HEK293T (cell line): ENCODE measurements at regions not wholly inside any gene's neighbourhood (a gene's known extent, or its start where the extent isn't known, plus 50 kb on each side); places are given as distances from the start of the nearest gene placed in this dataset.

ENCODE experiments used
- CTCF ChIA-PET: fragments of 350-600 bp; formaldehyde crosslinking; extraction: SDS; loops from one replicate; lab custom pipeline; 2021; ENCODE audit warnings: antibody characterized with exemption, inconsistent platforms; lab: Yijun Ruan, JAX
- POLR2A ChIA-PET: fragments of 350-600 bp; formaldehyde crosslinking; extraction: SDS; loops from one replicate; lab custom pipeline; 2020; ENCODE audit warnings: antibody characterized with exemption, inconsistent platforms; lab: Yijun Ruan, JAX
- DNase-seq: peaks from one replicate; pipeline ENCODE4 v3.0.0; 2012; ENCODE audit warnings: mixed read lengths; ENCODE audit errors: extremely low spot score
- ARNT ChIP-seq: fragments of 450-650 bp; IDR thresholded peaks from 2 replicates; pipeline ENCODE4 v1.6.1; 2017; ENCODE audit warnings: mild to moderate bottlenecking
- BHLHE40 ChIP-seq: fragments of 450-650 bp; IDR thresholded peaks from 2 replicates; pipeline ENCODE4 v1.6.1; 2016; ENCODE audit warnings: mild to moderate bottlenecking, moderate library complexity, borderline replicate concordance
- CTBP1 ChIP-seq: fragments of 450-650 bp; IDR thresholded peaks from 2 replicates; pipeline ENCODE4 v1.6.1; 2016; ENCODE audit warnings: borderline replicate concordance
- ELF4 ChIP-seq: fragments of 450-650 bp; IDR thresholded peaks from 2 replicates; pipeline ENCODE4 v1.6.1; 2017; ENCODE audit warnings: antibody characterized with exemption
- FOXA1 ChIP-seq: fragments of 450-650 bp; IDR thresholded peaks from 2 replicates; pipeline ENCODE4 v1.6.1; 2016; ENCODE audit warnings: mild to moderate bottlenecking
- FOXK2 ChIP-seq: fragments of 450-650 bp; IDR thresholded peaks from 2 replicates; pipeline ENCODE4 v1.6.1; 2016; ENCODE audit warnings: mild to moderate bottlenecking
- FOXM1 ChIP-seq: fragments of 450-650 bp; IDR thresholded peaks from 2 replicates; pipeline ENCODE4 v1.6.1; 2017; ENCODE audit warnings: mild to moderate bottlenecking, borderline replicate concordance
- HDGF ChIP-seq: fragments of 450-650 bp; IDR thresholded peaks from 2 replicates; pipeline ENCODE4 v1.6.1; 2017; ENCODE audit warnings: antibody characterized with exemption, borderline replicate concordance
- L3MBTL2 ChIP-seq: fragments of 450-650 bp; conservative IDR thresholded peaks from 2 replicates; pipeline ENCODE4 v1.6.1; 2016; ENCODE audit warnings: mild to moderate bottlenecking
- LEF1 ChIP-seq: fragments of 450-650 bp; IDR thresholded peaks from 2 replicates; pipeline ENCODE4 v1.6.1; 2017; ENCODE audit warnings: mild to moderate bottlenecking, borderline replicate concordance
- NFRKB ChIP-seq: fragments of 450-650 bp; IDR thresholded peaks from 2 replicates; pipeline ENCODE4 v1.6.1; 2016; ENCODE audit warnings: mild to moderate bottlenecking, moderate library complexity
- PKNOX1 ChIP-seq: fragments of 450-650 bp; IDR thresholded peaks from 2 replicates; pipeline ENCODE4 v1.6.1; 2016
- SP1 ChIP-seq: fragments of 450-650 bp; IDR thresholded peaks from 2 replicates; pipeline ENCODE4 v1.6.1; 2017
- SUZ12 ChIP-seq: fragments of 450-650 bp; IDR thresholded peaks from 2 replicates; pipeline ENCODE4 v1.6.1; 2016; ENCODE audit warnings: mild to moderate bottlenecking
- TARDBP ChIP-seq: fragments of 450-650 bp; IDR thresholded peaks from 2 replicates; pipeline ENCODE4 v1.6.1; 2016
- ZNF384 ChIP-seq: fragments of 450-650 bp; IDR thresholded peaks from 2 replicates; pipeline ENCODE4 v1.6.1; 2016

GRCh38 chr12:93146263-93146939 is 217.3 kb upstream of the EEA1 start:
- POLR2A ChIA-PET: no interaction called here

GRCh38 chr12:93146970-93147369 is 217.9 kb upstream of the EEA1 start:
- ChIA-PET CTCF (interaction anchor here (1.0 kb wide), 1 partner anchor 9 kb away, joined by 3 read pairs; no protein-coding TSS in a partner anchor), POLR2A (no interaction called here)
- no peak for DNase-seq
- no peak for TF ChIP-seq FOXK2
- no peak for TF ChIP-seq NFRKB
- no peak for TF ChIP-seq ZNF384
- peak; percentile 84 for TF ChIP-seq PKNOX1

More at GRCh38 chr12:93146263-93146939, 217.3 kb upstream of the EEA1 start:
- CTCF ChIA-PET: interaction anchor here (1.0 kb wide), 1 partner anchor 9 kb away, joined by 3 read pairs; no protein-coding TSS in a partner anchor
- no peak for DNase-seq
- TF ChIP-seq BHLHE40 (no peak), FOXA1 (no peak), SP1 (no peak), FOXK2 (no peak), TARDBP (no peak), FOXM1 (no peak)

GRCh38 chr12:93148412-93148811 is 219.3 kb upstream of the EEA1 start:
- CTCF ChIA-PET: no interaction called here
- POLR2A ChIA-PET: no interaction called here
- no peak for DNase-seq
- TF ChIP-seq SP1 (no peak), FOXK2 (no peak), BHLHE40 (no peak), TARDBP (no peak), FOXA1 (no peak), HDGF (no peak)

- CTCF ChIA-PET: no interaction called here
- no peak for DNase-seq
- TF ChIP-seq L3MBTL2 (no peak), ELF4 (no peak), SUZ12 (no peak), ARNT (no peak), HDGF (no peak), TARDBP (no peak), SP1 (no peak), PKNOX1 (no peak; the same call in 1 of the 2 replicates), LEF1 (no peak), FOXM1 (no peak), FOXK2 (no peak)
- POLR2A ChIA-PET: no interaction called here
These were observed 220.1 kb upstream of the EEA1 start for GRCh38 chr12:93149229-93149628.

- TF ChIP-seq CTBP1: no peak
- no peak for TF ChIP-seq HDGF
- no peak for TF ChIP-seq L3MBTL2
- TF ChIP-seq BHLHE40: no peak
- CTCF ChIA-PET: interaction anchor here (0.6 kb wide), 1 partner anchor 291 kb away, joined by 3 read pairs; no protein-coding TSS in a partner anchor
These were observed 222.1 kb upstream of the EEA1 start for GRCh38 chr12:93151079-93151762.

GRCh38 chr12:93152617-93153016 is 223.5 kb upstream of the EEA1 start:
- ChIA-PET CTCF (no interaction called here), POLR2A (no interaction called here)
- DNase-seq: no peak
- TF ChIP-seq CTBP1 (no peak), ZNF384 (no peak)

More at GRCh38 chr12:93151079-93151762, 222.1 kb upstream of the EEA1 start:
- no peak for DNase-seq
- POLR2A ChIA-PET: no interaction called here

- ChIA-PET CTCF (no interaction called here), POLR2A (no interaction called here)
- no peak for DNase-seq
- no peak for TF ChIP-seq TARDBP
- no peak for TF ChIP-seq ARNT
These were observed 224.2 kb upstream of the EEA1 start for GRCh38 chr12:93153321-93153720.

- ChIA-PET CTCF (no interaction called here), POLR2A (no interaction called here)
- TF ChIP-seq ARNT (no peak), CTBP1 (no peak), BHLHE40 (no peak), LEF1 (no peak), L3MBTL2 (no peak), HDGF (no peak), SUZ12 (no peak), FOXM1 (no peak), PKNOX1 (no peak), TARDBP (no peak), FOXK2 (no peak), FOXA1 (no peak), ELF4 (no peak), NFRKB (no peak), ZNF384 (no peak), SP1 (no peak)
- no peak for DNase-seq
These were observed 223.5 kb upstream of the NUDT4 start for GRCh38 chr12:93154096-93154728.
